Prostate gland (tissue), 2 donors: ENCODE measurements at regions not wholly inside any gene's neighbourhood (a gene's known extent, or its start where the extent isn't known, plus 50 kb on each side); places are given as distances from the start of the nearest gene placed in this dataset.

Experiments
- CTCF ChIP-seq, 4 experiments: fragments of 200-600 bp in 2 of 4; fragments of 450-650 bp in 2 of 4; sonication (generic) in 2 of 4; IDR thresholded peaks; 1 replicate in 3 of 4; 2 replicates in 1 of 4; pipeline ENCODE4 v1.5.1; 2016 to 2019; ENCODE audit warnings: antibody characterized with exemption in 4 of 4, mild to moderate bottlenecking in 2 of 4, moderate library complexity in 2 of 4
- POLR2A ChIP-seq: fragments of 450-650 bp; IDR thresholded peaks from one replicate; pipeline ENCODE4 v1.6.1; 2016; ENCODE audit warnings: antibody characterized with exemption, mild to moderate bottlenecking
- POLR2AphosphoS5 ChIP-seq: sonication (generic); formaldehyde crosslinking; IDR thresholded peaks from one replicate; pipeline ENCODE4 v1.6.1; 2017; ENCODE audit warnings: antibody characterized with exemption

- TF ChIP-seq CTCF (IDR thresholded peaks at IDR 0.05), result no peak
- no peak for TF ChIP-seq POLR2A
- no peak for TF ChIP-seq POLR2AphosphoS5
These were observed 56.7 kb upstream of the GAS1 start for GRCh38 chr9:87004016-87004415.
